ENCODE measurements at regions not wholly inside any gene's neighbourhood (a gene's known extent, or its start where the extent isn't known, plus 50 kb on each side); places are given as distances from the start of the nearest gene placed in this dataset.

- no peak for TF ChIP-seq CTCF (conservative IDR thresholded peaks at IDR 0.05 in 1 of 2, IDR thresholded peaks at IDR 0.05 in 1 of 2; ENCODE audit: extremely low read depth in 1 of 2, insufficient read depth in 1 of 2, low read depth in 1 of 2, low read length in 2 of 2)
- no peak for TF ChIP-seq EZH2 (IDR thresholded peaks at IDR 0.05; ENCODE audit: borderline replicate concordance, low read length)
Measured at GRCh38 chr5:51829230-51829629, 446.0 kb downstream of the ISL1 start.
